ENCODE measurements at regions not wholly inside any gene's neighbourhood (a gene's known extent, or its start where the extent isn't known, plus 50 kb on each side); places are given as distances from the start of the nearest gene placed in this dataset.

GRCh38 chr10:36030516-36030915, 388.4 kb upstream of the FZD8 start:
- no peak overlapping the region for H3K4me2 ChIP-seq (replicated peaks; ENCODE audit: extremely low read depth, low read length, poor library complexity, severe bottlenecking)
- intact Hi-C loops (cut with micrococcal nuclease) = no loop called here
- no peaks in the 10 kb centered on the region for H3K9me3 ChIP-seq (replicated peaks in 1 of 2; ENCODE audit: control insufficient read depth in 1 of 2, insufficient read depth in 1 of 2, low read length in 2 of 2)
- no peak overlapping the region for H3K4me3 Mint-ChIP-seq
- H3K4me1 ChIP-seq (ENCODE audit: control insufficient read depth in 1 of 2, insufficient read depth in 2 of 2, low read length in 2 of 2) = no peaks in the 10 kb centered on the region
- no peak overlapping the region for H3K27ac Mint-ChIP-seq
- H3K79me2 ChIP-seq (ENCODE audit: insufficient read depth, low read length) = no peaks in the 10 kb centered on the region
- H3K27me3 Mint-ChIP-seq (ENCODE audit: low read depth in 3 of 3) = peaks cover 0 to 7% (median 2%) of the 10 kb centered on the region in 3 donors
- no peaks in the 10 kb centered on the region for H3K36me3 ChIP-seq (replicated peaks in 1 of 2; ENCODE audit: control insufficient read depth in 1 of 2, insufficient read depth in 2 of 2, low read length in 2 of 2)
- H3K27ac ChIP-seq (ENCODE audit: low read depth in 1 of 2, low read length in 2 of 2) = no peak overlapping the region
- H3K4me1 Mint-ChIP-seq = no peaks in the 10 kb centered on the region
- no peak for DNase-seq
- H3K9ac ChIP-seq (ENCODE audit: insufficient read depth, low read length, poor library complexity, severe bottlenecking) = no peak overlapping the region
- 100% methylated on average over 2 of the region's 3 CpGs for WGBS (ENCODE audit: insufficient coverage)
- H4K20me1 ChIP-seq (ENCODE audit: insufficient read depth, low read length) = no peaks in the 10 kb centered on the region
- no peak overlapping the region for H2AFZ ChIP-seq (ENCODE audit: insufficient read depth, low read depth, low read length, poor library complexity, severe bottlenecking)
- H3K9me3 Mint-ChIP-seq = peaks cover 2 to 13% (median 6%) of the 10 kb centered on the region in 7 donors
- no peak for TF ChIP-seq CTCF (IDR thresholded peaks at IDR 0.05)
- H3K27me3 ChIP-seq (ENCODE audit: control insufficient read depth in 2 of 2, insufficient read depth in 2 of 2, low read length in 2 of 2) = no peaks in the 10 kb centered on the region
- no peak overlapping the region for H3K4me3 ChIP-seq (replicated peaks in 1 of 3; ENCODE audit: low read depth in 2 of 3, low read length in 3 of 3)
- H3K36me3 Mint-ChIP-seq = no peaks in the 10 kb centered on the region

- no peak for TF ChIP-seq CTCF (IDR thresholded peaks at IDR 0.05)
- Mint-ChIP-seq H3K27ac (no peak overlapping the region), H3K27me3 (ENCODE audit: low read depth in 3 of 3) (peaks cover 0 to 3% (median 0%) of the 10 kb centered on the region in 3 donors), H3K4me1 (no peaks in the 10 kb centered on the region), H3K36me3 (no peaks in the 10 kb centered on the region), H3K9me3 (peaks cover 2 to 17% (median 10%) of the 10 kb centered on the region in 7 donors), H3K4me3 (no peak overlapping the region)
- Histone ChIP-seq H3K4me3 (replicated peaks in 1 of 3; ENCODE audit: low read depth in 2 of 3, low read length in 3 of 3) (no peak overlapping the region), H3K4me2 (replicated peaks; ENCODE audit: extremely low read depth, low read length, poor library complexity, severe bottlenecking) (no peak overlapping the region), H3K9me3 (replicated peaks in 1 of 2; ENCODE audit: control insufficient read depth in 1 of 2, insufficient read depth in 1 of 2, low read length in 2 of 2) (peaks cover 0 to 4% of the 10 kb centered on the region in 2 donors), H3K79me2 (ENCODE audit: insufficient read depth, low read length) (no peaks in the 10 kb centered on the region), H2AFZ (ENCODE audit: insufficient read depth, low read depth, low read length, poor library complexity, severe bottlenecking) (no peak overlapping the region), H4K20me1 (ENCODE audit: insufficient read depth, low read length) (no peaks in the 10 kb centered on the region), H3K9ac (ENCODE audit: insufficient read depth, low read length, poor library complexity, severe bottlenecking) (no peak overlapping the region), H3K27me3 (ENCODE audit: control insufficient read depth in 2 of 2, insufficient read depth in 2 of 2, low read length in 2 of 2) (no peaks in the 10 kb centered on the region), H3K4me1 (ENCODE audit: control insufficient read depth in 1 of 2, insufficient read depth in 2 of 2, low read length in 2 of 2) (no peaks in the 10 kb centered on the region), H3K36me3 (replicated peaks in 1 of 2; ENCODE audit: control insufficient read depth in 1 of 2, insufficient read depth in 2 of 2, low read length in 2 of 2) (no peaks in the 10 kb centered on the region), H3K27ac (ENCODE audit: low read depth in 1 of 2, low read length in 2 of 2) (no peak overlapping the region)
- DNase-seq = no peak
- 87% methylated on average over 6 of the region's 6 CpGs for WGBS (ENCODE audit: insufficient coverage)
- intact Hi-C loops (cut with micrococcal nuclease) = no loop called here
These were observed 384.7 kb upstream of the FZD8 start for GRCh38 chr10:36026656-36027390.
